GM19438 (cell line): ENCODE measurements at regions not wholly inside any gene's neighbourhood (a gene's known extent, or its start where the extent isn't known, plus 50 kb on each side); places are given as distances from the start of the nearest gene placed in this dataset.

Source experiments
- ATAC-seq: cut with Tn5 transposase; IDR thresholded peaks from one replicate; pipeline ENCODE4 v1.9.1; 2021; ENCODE audit warnings: low read depth; ENCODE audit not compliant: unreplicated experiment

- ATAC-seq = peak; percentile 66
Measured at GRCh38 chr20:60210779-60211617, 252.8 kb downstream of the CDH26 start.

GRCh38 chr20:60211618-60212463 is 253.6 kb downstream of the CDH26 start:
- no peak for ATAC-seq

GRCh38 chr20:60212695-60213094 is 254.5 kb downstream of the CDH26 start:
- no peak for ATAC-seq

GRCh38 chr20:60213126-60213893 is 255.1 kb downstream of the CDH26 start:
- no peak for ATAC-seq

- no peak for ATAC-seq
Measured at GRCh38 chr20:60214901-60215815, 256.9 kb downstream of the CDH26 start.

GRCh38 chr20:60215816-60216730 is 257.9 kb downstream of the CDH26 start:
- ATAC-seq = no peak

- ATAC-seq = no peak
Measured at GRCh38 chr20:60219231-60219630, 261.0 kb downstream of the CDH26 start.

GRCh38 chr20:60219984-60220562 is 261.9 kb downstream of the CDH26 start:
- ATAC-seq = no peak

GRCh38 chr20:60220706-60221105 is 262.5 kb downstream of the CDH26 start:
- no peak for ATAC-seq

- no peak for ATAC-seq
Measured at GRCh38 chr20:60221593-60221992, 263.4 kb downstream of the CDH26 start.

- ATAC-seq = no peak
Measured at GRCh38 chr20:60222497-60222896, 264.3 kb downstream of the CDH26 start.

- no peak for ATAC-seq
Measured at GRCh38 chr20:60223174-60223573, 265.0 kb downstream of the CDH26 start.

GRCh38 chr20:60224914-60225313 is 266.7 kb downstream of the CDH26 start:
- no peak for ATAC-seq

GRCh38 chr20:60228255-60228654 is 270.0 kb downstream of the CDH26 start:
- no peak for ATAC-seq

GRCh38 chr20:60232380-60232779 is 274.2 kb downstream of the CDH26 start:
- ATAC-seq = no peak

GRCh38 chr20:60233018-60233630 is 274.9 kb downstream of the CDH26 start:
- ATAC-seq = no peak

- ATAC-seq = no peak
Measured at GRCh38 chr20:60236613-60237012, 278.4 kb downstream of the CDH26 start.

GRCh38 chr20:60237981-60238380 is 279.8 kb downstream of the CDH26 start:
- no peak for ATAC-seq
